OCI-LY7 (cell line): ENCODE measurements at regions not wholly inside any gene's neighbourhood (a gene's known extent, or its start where the extent isn't known, plus 50 kb on each side); places are given as distances from the start of the nearest gene placed in this dataset.

ENCODE experiments used
- BruUV-seq: library from RNA; stranded (reverse); fragments of 400-500 nt; replicated peaks from 2 replicates; lab custom pipeline; 2021; lab: Mats Ljungman, UMichigan
- CTCF ChIA-PET: fragments of 300-600 bp; sonication (Branson Sonifier 250); formaldehyde crosslinking; loops from one replicate; lab custom pipeline; 2022; ENCODE audit warnings: antibody characterized with exemption; ENCODE audit not compliant: unreplicated experiment; lab: Charles Lee
- POLR2A ChIA-PET: fragments of 300-600 bp; sonication (Branson Sonifier 250); formaldehyde crosslinking; loops from one replicate; lab custom pipeline; 2022; ENCODE audit warnings: antibody characterized with exemption; lab: Charles Lee
- DNase-seq: peaks from one replicate; pipeline ENCODE4 v3.0.0-alpha.2; 2015; ENCODE audit warnings: low spot score
- H2AFZ ChIP-seq: fragments of 200-600 bp; sonication (generic), shearing (Covaris generic); 2 replicates; pipeline ENCODE4 v1.6.1; 2014; ENCODE audit warnings: mild to moderate bottlenecking, antibody characterized with exemption, low read length, moderate library complexity
- H3K27ac ChIP-seq: fragments of 200-600 bp; sonication (generic); 2 replicates; pipeline ENCODE4 v1.5.1; 2014; ENCODE audit warnings: mixed run types, low read depth, mild to moderate bottlenecking, moderate library complexity, low read length, inconsistent platforms; ENCODE audit not compliant: poor library complexity, severe bottlenecking
- H3K36me3 ChIP-seq: fragments of 200-600 bp; sonication (generic); 2 replicates; pipeline ENCODE4 v1.6.1; 2014; ENCODE audit warnings: mild to moderate bottlenecking, antibody characterized with exemption, low read length, moderate library complexity, mixed read lengths; ENCODE audit not compliant: insufficient read depth
- H3K4me1 ChIP-seq: fragments of 200-600 bp; sonication (generic); 2 replicates; pipeline ENCODE4 v1.5.1; 2014; ENCODE audit warnings: mild to moderate bottlenecking, low read length; ENCODE audit not compliant: insufficient read depth, poor library complexity, severe bottlenecking
- H3K4me2 ChIP-seq: fragments of 200-600 bp; sonication (generic); 2 replicates; pipeline ENCODE4 v1.6.1; 2014; ENCODE audit warnings: mild to moderate bottlenecking, low read length
- H3K4me3 ChIP-seq: fragments of 200-600 bp; sonication (generic); 2 replicates; pipeline ENCODE4 v1.5.1; 2014; ENCODE audit warnings: mild to moderate bottlenecking, low read depth, low read length; ENCODE audit not compliant: poor library complexity, severe bottlenecking
- H3K79me2 ChIP-seq: fragments of 200-600 bp; sonication (generic); 2 replicates; pipeline ENCODE4 v1.6.1; 2016; ENCODE audit warnings: low read depth, mild to moderate bottlenecking, low read length, moderate library complexity, mixed read lengths; ENCODE audit not compliant: insufficient read depth
- H3K9me2 ChIP-seq: fragments of 200-600 bp; sonication (generic); 2 replicates; pipeline ENCODE4 v1.6.1; 2016; ENCODE audit warnings: mild to moderate bottlenecking, low read length, mixed read lengths; ENCODE audit not compliant: insufficient read depth
- H3K9me3 ChIP-seq: fragments of 200-600 bp; sonication (generic); 2 replicates; pipeline ENCODE4 v1.6.1; 2014; ENCODE audit warnings: mild to moderate bottlenecking, mixed run types, low read length, mixed read lengths
- H4K20me1 ChIP-seq: fragments of 200-600 bp; sonication (generic); 2 replicates; pipeline ENCODE4 v1.6.1; 2014; ENCODE audit warnings: mild to moderate bottlenecking, antibody characterized with exemption, low read length, moderate library complexity, mixed read lengths; ENCODE audit not compliant: insufficient read depth
- CTCF ChIP-seq: fragments of 200-600 bp; sonication (generic); conservative IDR thresholded peaks from 2 replicates; pipeline ENCODE4 v1.5.1; 2014; ENCODE audit warnings: mild to moderate bottlenecking, antibody characterized with exemption, low read length, moderate library complexity, mixed read lengths
- EZH2phosphoT487 ChIP-seq: fragments of 200-600 bp; sonication (generic); IDR thresholded peaks from 2 replicates; pipeline ENCODE4 v1.6.1; 2018; ENCODE audit warnings: low read depth, borderline replicate concordance, mild to moderate bottlenecking, mixed run types, antibody characterized with exemption, low read length, moderate library complexity, mixed read lengths
- intact Hi-C: fragments of 100-400 bp; cut with micrococcal nuclease; formaldehyde crosslinking; loops from one replicate; pipeline ENCODE4 v1.10.0; 2022; ENCODE audit not compliant: unreplicated experiment

- Histone ChIP-seq H3K9me2 (no peaks in the 10 kb centered on the region), H3K79me2 (no peaks in the 10 kb centered on the region), H3K4me3 (no peak overlapping the region), H3K27ac (no peak overlapping the region), H2AFZ (no peak overlapping the region), H3K36me3 (no peaks in the 10 kb centered on the region), H3K4me1 (no peaks in the 10 kb centered on the region), H3K9me3 (no peaks in the 10 kb centered on the region), H4K20me1 (no peaks in the 10 kb centered on the region), H3K4me2 (no peak overlapping the region)
- CTCF ChIA-PET = no interaction called here
- POLR2A ChIA-PET = no interaction called here
- TF ChIP-seq EZH2phosphoT487 (no peak), CTCF (no peak)
- BruUV-seq = no TSS peak
- intact Hi-C loops = no loop called here
- no peak for DNase-seq
These were observed 121.8 kb downstream of the CAVIN4 start for GRCh38 chr9:100699668-100700067.

- ChIA-PET CTCF (no interaction called here), POLR2A (interaction anchor here (0.8 kb wide), 1 partner anchor 325 kb away, joined by 3 read pairs; no protein-coding TSS in a partner anchor)
- Histone ChIP-seq H3K4me1 (no peaks in the 10 kb centered on the region), H3K9me2 (no peaks in the 10 kb centered on the region), H3K9me3 (no peaks in the 10 kb centered on the region), H3K79me2 (no peaks in the 10 kb centered on the region), H3K36me3 (no peaks in the 10 kb centered on the region), H2AFZ (no peak overlapping the region), H3K27ac (no peak overlapping the region), H4K20me1 (no peaks in the 10 kb centered on the region), H3K4me3 (no peak overlapping the region), H3K4me2 (no peak overlapping the region)
- peak; percentile 27 for DNase-seq
- BruUV-seq = no TSS peak
- intact Hi-C loops = no loop called here
- peak; percentile 85 for TF ChIP-seq CTCF
- TF ChIP-seq EZH2phosphoT487 = no peak
These were observed 122.9 kb downstream of the CAVIN4 start for GRCh38 chr9:100700689-100701318.
